Endodermal cell (in vitro differentiated cells): ENCODE measurements at regions not wholly inside any gene's neighbourhood (a gene's known extent, or its start where the extent isn't known, plus 50 kb on each side); places are given as distances from the start of the nearest gene placed in this dataset.

ENCODE experiments used
- DNase-seq: peaks from one replicate; pipeline ENCODE4 v3.0.0-alpha.2; 2017
- H3K27ac ChIP-seq: 2 replicates; pipeline ENCODE4 v1.5.1; 2013; ENCODE audit warnings: mild to moderate bottlenecking, low read depth, low read length, moderate library complexity
- H3K27me3 ChIP-seq: 2 replicates; pipeline ENCODE4 v1.6.1; 2013; ENCODE audit warnings: mild to moderate bottlenecking, low read length, moderate library complexity; ENCODE audit not compliant: insufficient read depth, control insufficient read depth, poor library complexity, severe bottlenecking
- H3K36me3 ChIP-seq: 2 replicates; pipeline ENCODE4 v1.7.0; 2013; ENCODE audit warnings: mild to moderate bottlenecking, low read length, moderate library complexity; ENCODE audit not compliant: control insufficient read depth, insufficient read depth
- H3K4me1 ChIP-seq: one replicate; pipeline ENCODE4 v1.7.0; 2013; ENCODE audit warnings: low read length; ENCODE audit not compliant: control insufficient read depth, insufficient read depth
- H3K4me3 ChIP-seq: 2 replicates; pipeline ENCODE4 v1.5.1; 2013; ENCODE audit warnings: mild to moderate bottlenecking, low read length, moderate library complexity
- H3K9ac ChIP-seq: 2 replicates; pipeline ENCODE4 v1.6.1; 2013; ENCODE audit warnings: mild to moderate bottlenecking, low read length, moderate library complexity; ENCODE audit not compliant: poor library complexity, severe bottlenecking; ENCODE audit errors: extremely low read depth
- H3K9me3 ChIP-seq: 2 replicates; pipeline ENCODE4 v1.6.1; 2013; ENCODE audit warnings: mild to moderate bottlenecking, low read length, moderate library complexity; ENCODE audit not compliant: control insufficient read depth
- H3K27ac Mint-ChIP-seq: 2 replicates; pipeline ENCODE4 v1.8.0; 2020; ENCODE audit warnings: mixed read lengths
- H3K27me3 Mint-ChIP-seq: 2 replicates; pipeline ENCODE4 v1.8.0; 2021; ENCODE audit warnings: mild to moderate bottlenecking, mixed read lengths; ENCODE audit not compliant: insufficient read depth
- H3K36me3 Mint-ChIP-seq: 2 replicates; pipeline ENCODE4 v1.8.0; 2020; ENCODE audit warnings: low read depth, mixed read lengths
- H3K4me1 Mint-ChIP-seq: 2 replicates; pipeline ENCODE4 v1.8.0; 2020; ENCODE audit warnings: mixed read lengths
- H3K4me3 Mint-ChIP-seq: 2 replicates; pipeline ENCODE4 v1.8.0; 2020; ENCODE audit warnings: mild to moderate bottlenecking, moderate library complexity, mixed read lengths
- H3K9me3 Mint-ChIP-seq: 2 replicates; pipeline ENCODE4 v1.8.0; 2020; ENCODE audit warnings: mild to moderate bottlenecking, mixed read lengths
- WGBS, 2 experiments: methylation state at CpG; one replicate each; pipeline versions ENCODE4 v1.1.5 to v1.1.7; 2013; ENCODE audit warnings: missing lambda C conversion rate in 2 of 2, mixed read lengths in 1 of 2; ENCODE audit not compliant: insufficient coverage in 1 of 2, insufficient read length in 1 of 2; 5-methylcytosine and 5-hydroxymethylcytosine counted together
- TF ChIP-seq, protein P1 (sequence below): fragments of 200-600 bp; sonication (generic); conservative IDR thresholded peaks from 2 replicates; pipeline ENCODE4 v1.5.0; 2021; ENCODE audit warnings: antibody characterized with exemption, mild to moderate bottlenecking

- TF ChIP-seq, protein P1, sequence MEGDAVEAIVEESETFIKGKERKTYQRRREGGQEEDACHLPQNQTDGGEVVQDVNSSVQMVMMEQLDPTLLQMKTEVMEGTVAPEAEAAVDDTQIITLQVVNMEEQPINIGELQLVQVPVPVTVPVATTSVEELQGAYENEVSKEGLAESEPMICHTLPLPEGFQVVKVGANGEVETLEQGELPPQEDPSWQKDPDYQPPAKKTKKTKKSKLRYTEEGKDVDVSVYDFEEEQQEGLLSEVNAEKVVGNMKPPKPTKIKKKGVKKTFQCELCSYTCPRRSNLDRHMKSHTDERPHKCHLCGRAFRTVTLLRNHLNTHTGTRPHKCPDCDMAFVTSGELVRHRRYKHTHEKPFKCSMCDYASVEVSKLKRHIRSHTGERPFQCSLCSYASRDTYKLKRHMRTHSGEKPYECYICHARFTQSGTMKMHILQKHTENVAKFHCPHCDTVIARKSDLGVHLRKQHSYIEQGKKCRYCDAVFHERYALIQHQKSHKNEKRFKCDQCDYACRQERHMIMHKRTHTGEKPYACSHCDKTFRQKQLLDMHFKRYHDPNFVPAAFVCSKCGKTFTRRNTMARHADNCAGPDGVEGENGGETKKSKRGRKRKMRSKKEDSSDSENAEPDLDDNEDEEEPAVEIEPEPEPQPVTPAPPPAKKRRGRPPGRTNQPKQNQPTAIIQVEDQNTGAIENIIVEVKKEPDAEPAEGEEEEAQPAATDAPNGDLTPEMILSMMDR, result no peak
- peaks cover 2% of the 10 kb centered on the region for H3K9me3 Mint-ChIP-seq
- WGBS, 2 experiments, result 83% methylated on average over 1 of the region's 1 CpG; no CpG with 5 or more reads in 1 of the 2 experiments
- Histone ChIP-seq H3K27me3 (no peaks in the 10 kb centered on the region), H3K9me3 (no peaks in the 10 kb centered on the region), H3K4me3 (no peak overlapping the region), H3K9ac (no peak overlapping the region), H3K4me1 (no peaks in the 10 kb centered on the region), H3K27ac (no peak overlapping the region), H3K36me3 (no peaks in the 10 kb centered on the region)
- H3K27me3 Mint-ChIP-seq, result no peaks in the 10 kb centered on the region
- no peaks in the 10 kb centered on the region for H3K4me1 Mint-ChIP-seq
- no peak for DNase-seq
- no peak overlapping the region for H3K27ac Mint-ChIP-seq
- no peaks in the 10 kb centered on the region for H3K36me3 Mint-ChIP-seq
- H3K4me3 Mint-ChIP-seq, result no peak overlapping the region
Observed at GRCh38 chr4:18621186-18621585, 599.6 kb upstream of the LCORL start.

DNA sequence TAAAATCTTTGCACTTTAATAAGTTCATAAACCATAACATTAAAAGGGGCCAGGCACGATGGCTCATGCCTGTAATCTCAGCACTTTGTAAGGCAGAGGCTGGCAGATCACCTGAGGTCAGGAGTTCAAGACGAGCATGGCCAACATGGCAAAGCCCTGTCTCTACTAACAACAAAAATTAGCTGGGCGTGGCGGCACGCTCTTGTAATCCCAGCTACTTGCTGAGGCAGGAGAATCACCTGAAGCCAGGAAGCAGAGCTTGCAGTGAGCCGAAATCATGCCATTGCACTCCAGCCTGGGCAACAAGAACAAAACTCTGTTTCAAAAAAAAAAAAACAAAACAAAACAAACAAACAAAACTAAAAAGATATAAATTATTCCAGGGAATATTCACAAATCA, 595.2 kb upstream of the LCORL start:
- Mint-ChIP-seq H3K36me3 (no peaks in the 10 kb centered on the region), H3K4me1 (no peaks in the 10 kb centered on the region), H3K27ac (no peak overlapping the region), H3K27me3 (no peaks in the 10 kb centered on the region), H3K4me3 (no peak overlapping the region), H3K9me3 (no peaks in the 10 kb centered on the region)
- Histone ChIP-seq H3K27me3 (no peaks in the 10 kb centered on the region), H3K27ac (no peak overlapping the region), H3K36me3 (no peaks in the 10 kb centered on the region), H3K9me3 (no peaks in the 10 kb centered on the region), H3K4me3 (no peak overlapping the region), H3K4me1 (no peaks in the 10 kb centered on the region), H3K9ac (no peak overlapping the region)
- no peak for DNase-seq
- 89 to 94% methylated on average over 5 to 6 of the region's 6 CpGs for WGBS, 2 experiments
- TF ChIP-seq, protein P1, result no peak

GRCh38 chr4:18611026-18611425, 589.5 kb upstream of the LCORL start:
- H3K27ac Mint-ChIP-seq, result no peak overlapping the region
- Histone ChIP-seq H3K9me3 (no peaks in the 10 kb centered on the region), H3K4me3 (no peak overlapping the region), H3K27ac (no peak overlapping the region), H3K36me3 (no peaks in the 10 kb centered on the region), H3K27me3 (no peaks in the 10 kb centered on the region), H3K9ac (no peak overlapping the region), H3K4me1 (no peaks in the 10 kb centered on the region)
- 84 to 87% methylated on average over 2 of the region's 2 CpGs for WGBS, 2 experiments
- H3K36me3 Mint-ChIP-seq, result no peaks in the 10 kb centered on the region
- peaks cover 2% of the 10 kb centered on the region for H3K27me3 Mint-ChIP-seq
- H3K4me1 Mint-ChIP-seq, result no peaks in the 10 kb centered on the region
- no peak for DNase-seq
- TF ChIP-seq, protein P1, result no peak
- H3K9me3 Mint-ChIP-seq, result no peaks in the 10 kb centered on the region
- H3K4me3 Mint-ChIP-seq, result no peak overlapping the region
